D721Med (cell line): ENCODE measurements at regions not wholly inside any gene's neighbourhood (a gene's known extent, or its start where the extent isn't known, plus 50 kb on each side); places are given as distances from the start of the nearest gene placed in this dataset.

Source experiments
- DNase-seq: peaks from one replicate; pipeline ENCODE4 v3.0.0; 2011; ENCODE audit warnings: low spot score; ENCODE audit not compliant: insufficient read length
- FAIRE-seq: peaks from 2 replicates; lab custom pipeline; 2011; peaks lifted over from hg19 to GRCh38; lab: Jason Lieb, UNC
- CTCF ChIP-seq: IDR thresholded peaks from 2 replicates; pipeline ENCODE4 v1.5.1; 2012; ENCODE audit warnings: mild to moderate bottlenecking, control low read depth; ENCODE audit not compliant: insufficient read depth; ENCODE audit errors: missing control alignments

- DNase-seq (no peak), FAIRE-seq (no peak)
- TF ChIP-seq CTCF: no peak
Observed at GRCh38 chr2:183614799-183615435, 490.7 kb downstream of the NUP35 start.

- FAIRE-seq (no peak), DNase-seq (no peak)
- no peak for TF ChIP-seq CTCF
Observed at GRCh38 chr2:183623227-183623626, 499.0 kb downstream of the NUP35 start.

GRCh38 chr2:183630964-183631363 is 506.7 kb downstream of the NUP35 start:
- FAIRE-seq (peak; percentile 46), DNase-seq (no peak)
- no peak for TF ChIP-seq CTCF

- TF ChIP-seq CTCF: no peak
- FAIRE-seq (no peak), DNase-seq (no peak)
Observed at GRCh38 chr2:183656121-183656520, 531.9 kb downstream of the NUP35 start.

- no peak for DNase-seq
- no peak for FAIRE-seq
- no peak for TF ChIP-seq CTCF
Observed at GRCh38 chr2:183665425-183665824, 541.2 kb downstream of the NUP35 start.

GRCh38 chr2:183666031-183666430 is 541.8 kb downstream of the NUP35 start:
- FAIRE-seq (no peak), DNase-seq (no peak)
- no peak for TF ChIP-seq CTCF

- FAIRE-seq (peak; percentile 48), DNase-seq (no peak)
- TF ChIP-seq CTCF: no peak
Observed at GRCh38 chr2:183671233-183671632, 547.0 kb downstream of the NUP35 start.
